B cell (primary cell): ENCODE measurements at regions not wholly inside any gene's neighbourhood (a gene's known extent, or its start where the extent isn't known, plus 50 kb on each side); places are given as distances from the start of the nearest gene placed in this dataset.

ENCODE experiments used
- ATAC-seq: fragments of 200-7000 bp; cut with Tn5 transposase; one replicate; pipeline ENCODE4 v1.10.0; 2021; ENCODE audit warnings: low read depth, mild to moderate bottlenecking, moderate number of reproducible peaks, moderate library complexity
- CTCF ChIA-PET: fragments of 350-600 bp; sonication (Branson Sonifier 250); formaldehyde crosslinking; loops from one replicate; lab custom pipeline; 2021; ENCODE audit warnings: antibody characterized with exemption, inconsistent platforms; lab: Charles Lee
- POLR2A ChIA-PET: fragments of 350-600 bp; sonication (Branson Sonifier 250); formaldehyde crosslinking; loops from one replicate; lab custom pipeline; 2021; ENCODE audit warnings: antibody characterized with exemption; lab: Charles Lee
- DNase-seq: peaks from one replicate; pipeline ENCODE4 v3.0.0; 2013
- H2AFZ ChIP-seq: 2 replicates; pipeline ENCODE4 v1.6.1; 2012; ENCODE audit warnings: mild to moderate bottlenecking, low read depth, low read length; ENCODE audit not compliant: insufficient read depth, poor library complexity, severe bottlenecking
- H3K27ac ChIP-seq, 2 donors: 1 replicate in 1 of 2; 2 replicates in 1 of 2; pipeline ENCODE4 v1.5.1; 2012 to 2013; ENCODE audit warnings: low read length in 2 of 2, mild to moderate bottlenecking in 2 of 2, moderate library complexity in 1 of 2
- H3K27me3 ChIP-seq, 4 experiments: fragments of 200-600 bp in 1 of 4; sonication (generic) in 1 of 4; replicated peaks in 1 of 4; 1 replicate in 2 of 4; 2 replicates in 2 of 4; pipeline versions ENCODE4 v1.6.1 to v1.7.0; 2013 to 2016; ENCODE audit warnings: low read length in 3 of 4, mild to moderate bottlenecking in 2 of 4, mixed read lengths in 1 of 4, moderate library complexity in 1 of 4; ENCODE audit not compliant: insufficient read depth in 4 of 4, control insufficient read depth in 3 of 4; ENCODE audit errors: control extremely low read depth in 1 of 4
- H3K36me3 ChIP-seq, 2 experiments: replicated peaks in 1 of 2; 1 replicate in 1 of 2; 2 replicates in 1 of 2; pipeline versions ENCODE4 v1.6.1 to v1.7.1; 2013; ENCODE audit warnings: low read length in 1 of 2; ENCODE audit not compliant: insufficient read depth in 2 of 2, control insufficient read depth in 1 of 2; ENCODE audit errors: control extremely low read depth in 1 of 2, extremely low read depth in 1 of 2
- H3K4me1 ChIP-seq, 2 donors: fragments of 200-600 bp in 1 of 2; sonication (generic) in 1 of 2; 1 replicate in 1 of 2; 2 replicates in 1 of 2; pipeline versions ENCODE4 v1.5.1 to v1.6.1; 2013 to 2017; ENCODE audit warnings: low read length in 2 of 2; ENCODE audit not compliant: control insufficient read depth in 2 of 2, insufficient read depth in 2 of 2
- H3K4me2 ChIP-seq: replicated peaks from 2 replicates; pipeline ENCODE3; 2012; ENCODE audit warnings: mild to moderate bottlenecking, low read depth, low read length; ENCODE audit not compliant: poor library complexity, severe bottlenecking
- H3K4me3 ChIP-seq, 5 experiments: fragments of 200-600 bp in 1 of 5; sonication (generic) in 1 of 5; 1 replicate in 3 of 5; 2 replicates in 2 of 5; pipeline versions ENCODE4 v1.5.1 to v1.7.0; 2011 to 2016; ENCODE audit warnings: low read length in 4 of 5, mild to moderate bottlenecking in 4 of 5, low read depth in 2 of 5, control low read depth in 1 of 5, moderate library complexity in 1 of 5; ENCODE audit not compliant: insufficient read depth in 1 of 5; ENCODE audit errors: control extremely low read depth in 1 of 5, extremely low read depth in 1 of 5
- H3K79me2 ChIP-seq: fragments of 200-600 bp; sonication (generic); one replicate; pipeline ENCODE4 v1.6.0; 2016; ENCODE audit warnings: low read length; ENCODE audit not compliant: control insufficient read depth, insufficient read depth
- H3K9ac ChIP-seq: fragments of 200-600 bp; sonication (generic); 2 replicates; pipeline ENCODE4 v1.6.1; 2017; ENCODE audit warnings: mild to moderate bottlenecking, low read length, moderate library complexity
- H3K9me3 ChIP-seq, 3 donors: one replicate each; pipeline versions ENCODE4 v1.6.1 to v1.7.1; 2013; ENCODE audit warnings: low read length in 2 of 3; ENCODE audit not compliant: control insufficient read depth in 2 of 3, insufficient read depth in 1 of 3; ENCODE audit errors: control extremely low read depth in 1 of 3
- H4K20me1 ChIP-seq: 2 replicates; pipeline ENCODE4 v1.6.0; 2012; ENCODE audit warnings: mild to moderate bottlenecking, low read length; ENCODE audit not compliant: insufficient read depth, control insufficient read depth, poor library complexity, severe bottlenecking
- H3K27ac Mint-ChIP-seq: one replicate; pipeline ENCODE4 v1.8.0; 2021; ENCODE audit warnings: mixed read lengths
- H3K27me3 Mint-ChIP-seq: one replicate; pipeline ENCODE4 v1.8.0; 2021; ENCODE audit warnings: mixed read lengths
- H3K4me1 Mint-ChIP-seq: one replicate; pipeline ENCODE4 v1.8.0; 2021; ENCODE audit warnings: mixed read lengths
- H3K4me3 Mint-ChIP-seq: one replicate; pipeline ENCODE4 v1.8.0; 2021; ENCODE audit warnings: mixed read lengths
- H3K9me3 Mint-ChIP-seq: one replicate; pipeline ENCODE4 v1.8.0; 2022; ENCODE audit warnings: mixed read lengths; ENCODE audit not compliant: insufficient read depth
- CTCF ChIP-seq: fragments of 200-600 bp; IDR thresholded peaks from one replicate; pipeline ENCODE4 v1.8.0; 2022; ENCODE audit warnings: antibody characterized with exemption, mild to moderate bottlenecking
- EZH2 ChIP-seq: IDR thresholded peaks from 2 replicates; pipeline ENCODE4 v1.6.1; 2012; ENCODE audit warnings: borderline replicate concordance, low read depth, mild to moderate bottlenecking, moderate library complexity, low read length; ENCODE audit not compliant: insufficient read depth, poor library complexity, severe bottlenecking
- WGBS: methylation state at CpG from one replicate; pipeline ENCODE4 v1.1.5; 2013; ENCODE audit warnings: missing lambda C conversion rate; ENCODE audit not compliant: insufficient coverage; 5-methylcytosine and 5-hydroxymethylcytosine counted together
- intact Hi-C: fragments of 100-400 bp; cut with micrococcal nuclease; formaldehyde crosslinking; loops from one replicate; pipeline ENCODE4 v1.10.0; 2022

GRCh38 chr3:80929576-80929975 is 831.9 kb downstream of the GBE1 start:
- no peaks in the 10 kb centered on the region for H3K9me3 Mint-ChIP-seq
- no peaks in the 10 kb centered on the region for H3K27me3 Mint-ChIP-seq
- Histone ChIP-seq H3K4me1 (no peaks in the 10 kb centered on the region), H3K9me3 (peaks cover 0 to 8% (median 1%) of the 10 kb centered on the region in 3 donors), H4K20me1 (no peaks in the 10 kb centered on the region), H3K4me3 (no peak overlapping the region), H2AFZ (no peak overlapping the region), H3K4me2 (no peak overlapping the region), H3K27me3 (no peaks in the 10 kb centered on the region), H3K27ac (no peak overlapping the region), H3K79me2 (no peaks in the 10 kb centered on the region), H3K9ac (no peak overlapping the region), H3K36me3 (no peaks in the 10 kb centered on the region)
- WGBS, result 100% methylated on average over 1 of the region's 1 CpG
- H3K27ac Mint-ChIP-seq, result no peak overlapping the region
- CTCF ChIA-PET, result no interaction called here
- intact Hi-C loops, result no loop called here
- H3K4me3 Mint-ChIP-seq, result no peak overlapping the region
- TF ChIP-seq EZH2 (no peak), CTCF (no peak)
- DNase-seq (no peak), ATAC-seq (no peak)
- POLR2A ChIA-PET, result no interaction called here
- no peaks in the 10 kb centered on the region for H3K4me1 Mint-ChIP-seq

- no peaks in the 10 kb centered on the region for H3K4me1 Mint-ChIP-seq
- DNase-seq (no peak), ATAC-seq (no peak)
- Histone ChIP-seq H3K4me3 (no peak overlapping the region), H3K27me3 (no peaks in the 10 kb centered on the region), H3K9ac (no peak overlapping the region), H2AFZ (no peak overlapping the region), H4K20me1 (no peaks in the 10 kb centered on the region), H3K79me2 (no peaks in the 10 kb centered on the region), H3K4me1 (no peaks in the 10 kb centered on the region), H3K27ac (no peak overlapping the region), H3K36me3 (no peaks in the 10 kb centered on the region), H3K4me2 (no peak overlapping the region), H3K9me3 (no peaks in the 10 kb centered on the region)
- no peak overlapping the region for H3K4me3 Mint-ChIP-seq
- peaks cover under 1% of the 10 kb centered on the region for H3K9me3 Mint-ChIP-seq
- POLR2A ChIA-PET, result no interaction called here
- TF ChIP-seq EZH2, result no peak
- TF ChIP-seq CTCF, result no peak
- intact Hi-C loops, result no loop called here
- H3K27ac Mint-ChIP-seq, result no peak overlapping the region
- CTCF ChIA-PET, result no interaction called here
- H3K27me3 Mint-ChIP-seq, result no peaks in the 10 kb centered on the region
- no CpG with 5 or more reads among the region's 4 CpGs for WGBS
These were observed 846.6 kb downstream of the GBE1 start for GRCh38 chr3:80914854-80915253.
